ENCODE measurements at regions not wholly inside any gene's neighbourhood (a gene's known extent, or its start where the extent isn't known, plus 50 kb on each side); places are given as distances from the start of the nearest gene placed in this dataset.

DNA sequence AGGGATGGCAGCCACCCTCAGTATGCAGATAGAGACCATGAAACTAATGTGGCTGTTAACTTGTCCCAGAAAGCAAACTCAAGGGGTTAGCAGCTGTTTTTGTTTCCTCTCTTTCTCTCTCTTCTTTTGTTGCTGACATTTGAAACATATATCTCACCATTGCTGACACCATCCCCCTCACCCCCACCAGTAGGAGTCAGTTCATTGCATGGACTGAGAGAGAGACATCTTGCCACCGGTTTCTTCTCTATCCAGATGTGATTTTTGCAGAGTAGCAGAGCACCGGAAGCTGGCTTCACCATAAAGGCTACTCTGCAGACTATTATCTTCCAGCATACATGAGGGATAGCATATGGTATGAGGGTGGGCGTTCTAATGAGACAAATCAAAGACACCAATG is 177.1 kb upstream of the FRG1 start:
- H2BK20ac ChIP-seq (ENCODE audit: low read depth, low read length), result no peak overlapping the region
- H2BK5ac ChIP-seq (ENCODE audit: low read depth, low read length, poor library complexity, severe bottlenecking), result no peak overlapping the region
- H3K9me3 ChIP-seq (ENCODE audit: control insufficient read depth, insufficient read depth, low read length), result peaks cover 20% of the 10 kb centered on the region
- H2AK5ac ChIP-seq (ENCODE audit: low read depth, low read length), result no peak overlapping the region
- CTCF ChIA-PET, result no interaction called here
- no peak overlapping the region for H2AK9ac ChIP-seq (replicated peaks; ENCODE audit: low read depth, low read length, poor library complexity)
- no peak overlapping the region for H3K4me3 ChIP-seq (ENCODE audit: insufficient read depth, low read depth, low read length)
- H3K9me1 ChIP-seq (ENCODE audit: insufficient read depth, low read length), result no peaks in the 10 kb centered on the region
- TF ChIP-seq CEBPB (IDR thresholded peaks at IDR 0.05; ENCODE audit: low read depth, low read length), result no peak
- TF ChIP-seq RCOR1 (IDR thresholded peaks at IDR 0.05; ENCODE audit: insufficient replicate concordance, low read length), result no peak
- no peak overlapping the region for H3K27ac ChIP-seq (ENCODE audit: insufficient read depth, low read length)
- no peak overlapping the region for H3K23ac ChIP-seq (ENCODE audit: low read depth, low read length)
- H3K36me3 ChIP-seq (ENCODE audit: control insufficient read depth, insufficient read depth, low read length), result no peaks in the 10 kb centered on the region
- H2AFZ ChIP-seq (replicated peaks; ENCODE audit: low read length, poor library complexity), result no peak overlapping the region
- H4K8ac ChIP-seq (ENCODE audit: low read depth in 2 of 2, low read length in 2 of 2), result no peak overlapping the region
- no peak overlapping the region for H3K4ac ChIP-seq (ENCODE audit: low read depth, low read length)
- no peaks in the 10 kb centered on the region for H4K20me1 ChIP-seq (ENCODE audit: insufficient read depth, low read length)
- no peak overlapping the region for H2BK15ac ChIP-seq (ENCODE audit: low read depth, low read length)
- in situ Hi-C loops (cut with MboI; ENCODE audit: low sequenced_read_pairs), result no loop called here
- intact Hi-C loops (cut with micrococcal nuclease), result no loop called here
- H4K5ac ChIP-seq (ENCODE audit: low read depth, low read length), result no peak overlapping the region
- H3K9ac ChIP-seq (ENCODE audit: low read depth, low read length), result no peak overlapping the region
- no peaks in the 10 kb centered on the region for H3K4me1 ChIP-seq (ENCODE audit: control insufficient read depth, insufficient read depth, low read length)
- no peak for ATAC-seq (ENCODE audit: low read depth)
- H3K18ac ChIP-seq (ENCODE audit: low read depth, low read length), result no peak overlapping the region
- H4K91ac ChIP-seq (ENCODE audit: insufficient read depth, low read depth, low read length), result no peak overlapping the region
- POLR2A ChIA-PET (ENCODE audit: unreplicated experiment), result no interaction called here
- DNase-seq, result no peak
- H3K56ac ChIP-seq (ENCODE audit: extremely low read depth, insufficient read depth, low read length), result no peak overlapping the region
- BruUV-seq (replicated peaks), result no TSS peak
- no peak overlapping the region for H3K4me2 ChIP-seq (ENCODE audit: low read depth, low read length)
- H3K27me3 ChIP-seq (ENCODE audit: control insufficient read depth, insufficient read depth, low read length), result no peaks in the 10 kb centered on the region
- no peak overlapping the region for H3K14ac ChIP-seq (replicated peaks; ENCODE audit: low read depth, low read length)
- no CpG with 5 or more reads among the region's 3 CpGs for WGBS, 2 experiments (ENCODE audit: extremely low coverage in 2 of 2, insufficient read length in 1 of 2)
- no peaks in the 10 kb centered on the region for H3K79me1 ChIP-seq (ENCODE audit: low read depth in 1 of 2, low read length in 2 of 2)
- no peak overlapping the region for H2BK120ac ChIP-seq (ENCODE audit: low read depth, low read length)
- dilution Hi-C loops (cut with HindIII; ENCODE audit: low sequenced_read_pairs, unreplicated experiment), result no loop called here

All from IMR-90 (cell line).